GM21786 (cell line): ENCODE measurements at regions not wholly inside any gene's neighbourhood (a gene's known extent, or its start where the extent isn't known, plus 50 kb on each side); places are given as distances from the start of the nearest gene placed in this dataset.
"Not testable (repeated sequence)": the region's sequence is repeated elsewhere in the genome, so short reads cannot be mapped to it uniquely, and the experiment has no call there.

Source experiments
- ATAC-seq: cut with Tn5 transposase; IDR thresholded peaks from one replicate; pipeline ENCODE4 v1.9.1; 2021; ENCODE audit not compliant: unreplicated experiment

- ATAC-seq = no peak
These were observed 129.5 kb upstream of the NYAP2 start for GRCh38 chr2:225270053-225270452.

DNA sequence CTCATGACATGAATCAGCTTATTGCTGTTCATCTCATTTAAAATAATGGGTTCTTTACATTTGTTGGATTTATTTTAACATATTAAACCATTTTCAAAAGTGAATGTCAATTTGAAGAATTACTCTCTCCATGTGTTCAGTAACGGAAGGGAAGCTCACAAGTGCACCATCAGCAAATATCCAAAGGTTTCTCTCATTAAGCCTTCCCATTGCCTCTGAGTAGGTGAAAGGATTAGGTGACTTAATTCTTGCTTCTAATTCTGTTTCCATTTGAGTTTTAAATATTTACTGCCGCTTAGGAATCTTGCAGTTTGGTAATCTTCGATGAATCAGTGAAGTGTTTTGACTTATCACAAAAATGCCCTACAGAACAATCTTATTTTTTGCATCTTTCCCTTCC, 145.1 kb upstream of the NYAP2 start:
- ATAC-seq = no peak

- ATAC-seq = no peak
These were observed 154.6 kb upstream of the NYAP2 start for GRCh38 chr2:225244933-225245332.

GRCh38 chr2:225236769-225237323, 162.7 kb upstream of the NYAP2 start:
- no peak for ATAC-seq

- no peak for ATAC-seq
These were observed 166.3 kb upstream of the NYAP2 start for GRCh38 chr2:225233234-225233633.

DNA sequence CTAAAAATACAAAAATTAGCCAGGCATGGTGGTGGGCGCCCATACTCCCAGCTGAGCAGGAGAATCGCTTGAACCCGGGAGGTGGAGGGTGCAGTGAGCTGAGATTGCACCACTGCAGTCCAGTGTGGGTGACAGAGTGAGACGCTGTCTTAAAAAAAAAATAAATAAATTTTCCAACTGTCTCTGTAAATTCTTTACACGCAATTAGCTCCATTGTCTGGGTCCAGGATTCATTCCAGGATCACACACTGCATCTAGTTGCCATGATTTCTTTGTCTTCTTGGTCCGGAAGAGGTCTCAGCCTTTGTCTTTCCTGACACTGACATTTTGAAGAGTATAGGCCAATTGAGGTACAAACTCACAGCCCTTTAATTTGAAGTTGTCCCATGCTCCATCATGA, 167.6 kb upstream of the NYAP2 start:
- ATAC-seq = no peak

GRCh38 chr2:225229346-225229745, 170.2 kb upstream of the NYAP2 start:
- ATAC-seq = not testable (repeated sequence)

GRCh38 chr2:225226441-225226840, 173.1 kb upstream of the NYAP2 start:
- no peak for ATAC-seq

- ATAC-seq = no peak
These were observed 176.2 kb upstream of the NYAP2 start for GRCh38 chr2:225223301-225223700.

DNA sequence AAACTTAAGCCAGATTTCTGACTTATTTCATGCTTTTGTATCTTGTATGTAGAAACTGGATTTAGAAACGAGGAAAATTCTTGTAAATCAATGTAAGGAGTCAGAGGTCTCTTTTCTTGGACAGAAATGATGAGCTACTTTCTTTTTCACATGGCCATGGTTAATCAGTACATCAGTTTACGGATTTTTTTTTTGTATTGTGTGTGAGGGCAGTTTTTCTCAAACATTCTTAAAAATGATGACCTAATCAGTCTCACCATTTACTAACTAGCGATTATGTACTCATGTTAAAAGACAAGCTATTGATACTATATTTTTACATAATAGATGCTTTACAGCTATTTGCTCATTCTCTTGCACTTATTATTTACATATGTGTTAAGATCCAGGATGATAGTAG, 165.2 kb upstream of the DOCK10 start:
- no peak for ATAC-seq

- ATAC-seq = no peak
These were observed 164.8 kb upstream of the DOCK10 start for GRCh38 chr2:225207043-225207442.

DNA sequence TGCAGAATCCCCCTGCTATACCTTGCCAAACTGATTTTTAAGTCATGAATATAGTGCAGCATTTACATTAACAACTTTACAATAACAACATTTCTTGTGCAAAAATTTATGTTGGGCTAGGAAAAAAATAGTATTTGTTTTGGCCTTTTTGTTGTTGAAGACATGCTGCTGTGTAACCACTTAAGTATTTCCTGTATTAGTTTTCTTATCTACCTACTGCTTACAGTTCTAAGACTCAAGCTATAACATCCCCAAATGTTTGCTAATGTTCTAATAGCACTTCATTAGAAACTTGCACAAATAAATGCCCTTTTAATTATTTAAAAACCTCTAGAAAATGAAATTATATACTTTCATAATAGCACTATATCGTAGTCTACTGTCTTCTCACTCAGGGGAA, 154.3 kb upstream of the DOCK10 start:
- no peak for ATAC-seq

- ATAC-seq = no peak
These were observed 150.6 kb upstream of the DOCK10 start for GRCh38 chr2:225192869-225193268.

GRCh38 chr2:225190987-225191386, 148.7 kb upstream of the DOCK10 start:
- no peak for ATAC-seq

GRCh38 chr2:225184948-225185347, 142.7 kb upstream of the DOCK10 start:
- ATAC-seq = no peak

- ATAC-seq = no peak
These were observed 139.9 kb upstream of the DOCK10 start for GRCh38 chr2:225182126-225182525.

GRCh38 chr2:225177098-225177497, 134.8 kb upstream of the DOCK10 start:
- no peak for ATAC-seq

DNA sequence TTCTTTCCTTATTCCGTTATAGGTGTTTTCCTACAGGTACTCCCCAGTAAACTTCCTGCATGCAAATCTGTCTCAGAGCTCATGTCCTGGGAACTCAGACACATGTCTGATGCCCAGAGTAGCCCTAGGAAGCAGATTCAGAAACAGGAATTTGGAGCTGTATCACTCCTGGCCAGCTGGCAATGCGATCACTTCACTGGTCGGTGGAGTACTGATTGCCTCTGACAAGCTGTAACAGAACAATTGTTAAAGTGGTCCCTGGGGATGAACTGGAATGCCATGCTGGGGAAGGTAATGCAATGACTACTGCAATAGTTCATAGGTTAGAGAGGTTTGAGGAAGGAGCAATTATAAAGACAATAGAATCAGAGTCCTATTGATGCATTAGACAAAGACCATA, 131.6 kb upstream of the DOCK10 start:
- no peak for ATAC-seq

DNA sequence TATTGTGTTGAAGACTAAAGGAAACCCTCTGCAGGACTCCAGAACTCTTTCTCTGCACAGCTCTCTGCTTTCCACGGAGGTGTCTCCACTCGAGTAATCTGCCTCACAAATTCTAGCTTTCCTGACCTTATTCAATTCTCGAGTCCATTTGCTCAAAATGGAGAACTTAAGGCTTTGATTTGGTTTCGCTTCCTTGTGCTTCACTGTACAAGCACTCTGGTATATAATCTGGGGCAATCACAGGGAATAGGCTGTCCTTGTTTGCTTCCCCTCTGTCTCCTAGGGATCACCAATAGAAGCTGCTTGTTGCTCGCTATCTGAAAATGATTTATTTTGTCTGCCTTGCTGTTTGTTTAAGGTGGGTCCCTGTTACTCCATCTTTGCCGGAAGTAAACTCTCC, 129.1 kb upstream of the DOCK10 start:
- ATAC-seq = no peak

GRCh38 chr2:225170162-225170561, 127.9 kb upstream of the DOCK10 start:
- no peak for ATAC-seq

GRCh38 chr2:225169396-225169795, 127.1 kb upstream of the DOCK10 start:
- ATAC-seq = no peak

- no peak for ATAC-seq
These were observed 122.8 kb upstream of the DOCK10 start for GRCh38 chr2:225165052-225165451.

DNA sequence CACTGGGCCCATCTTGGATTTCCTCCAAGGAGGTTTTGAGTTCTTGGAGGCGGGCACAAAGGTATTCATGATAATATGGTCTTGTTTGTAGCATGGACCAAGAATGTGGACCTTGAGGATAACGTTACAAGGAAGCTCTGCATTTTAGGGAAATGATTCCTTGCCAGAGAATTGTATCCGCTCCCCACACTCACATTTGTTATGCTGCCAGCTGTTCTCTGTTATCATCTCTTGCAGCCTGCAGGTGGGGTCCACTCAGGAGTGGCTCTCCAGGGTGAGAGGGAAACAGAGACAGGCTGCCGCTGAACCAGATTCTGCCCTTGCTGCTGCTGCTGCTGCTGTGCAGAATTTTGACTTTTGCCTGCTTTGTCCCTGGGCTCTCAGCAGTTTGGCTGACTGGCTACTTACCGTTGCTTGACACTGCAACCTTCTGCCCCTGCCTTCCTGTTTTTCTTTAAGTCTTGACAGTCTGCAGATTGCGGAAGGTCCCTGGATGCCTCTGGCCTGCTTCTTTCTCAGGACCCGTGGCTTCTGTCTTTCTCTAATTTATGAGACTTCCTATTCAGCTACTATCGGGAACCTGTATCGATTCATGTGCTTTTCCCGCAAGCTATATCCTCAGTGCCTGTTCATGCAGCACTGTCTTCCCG, 122.3 kb upstream of the DOCK10 start:
- no peak for ATAC-seq
